ENCODE measurements at regions not wholly inside any gene's neighbourhood (a gene's known extent, or its start where the extent isn't known, plus 50 kb on each side); places are given as distances from the start of the nearest gene placed in this dataset.

- no peak for DNase-seq (ENCODE audit: low read depth)
- no peak overlapping the region for H3K4me3 ChIP-seq (ENCODE audit: low read depth, low read length)
- no peak for TF ChIP-seq CTCF (IDR thresholded peaks at IDR 0.05; ENCODE audit: insufficient read depth, low read length, poor library complexity, severe bottlenecking)
- H3K27me3 ChIP-seq (ENCODE audit: control insufficient read depth, insufficient read depth, low read length): no peaks in the 10 kb centered on the region
- H3K36me3 ChIP-seq (ENCODE audit: control insufficient read depth, insufficient read depth, low read length): no peaks in the 10 kb centered on the region
Measured at GRCh38 chr6:51464956-51465355, 622.5 kb downstream of the PKHD1 start.

- Histone ChIP-seq H3K27me3 (ENCODE audit: control insufficient read depth, insufficient read depth, low read length) (no peaks in the 10 kb centered on the region), H3K36me3 (ENCODE audit: control insufficient read depth, insufficient read depth, low read length) (no peaks in the 10 kb centered on the region), H3K4me3 (ENCODE audit: low read depth, low read length) (no peak overlapping the region)
- DNase-seq (ENCODE audit: low read depth): no peak
- TF ChIP-seq CTCF (IDR thresholded peaks at IDR 0.05; ENCODE audit: insufficient read depth, low read length, poor library complexity, severe bottlenecking): no peak
Measured at GRCh38 chr6:51466427-51466826, 621.0 kb downstream of the PKHD1 start.

- no peaks in the 10 kb centered on the region for H3K27me3 ChIP-seq (ENCODE audit: control insufficient read depth, insufficient read depth, low read length)
- no peak overlapping the region for H3K4me3 ChIP-seq (ENCODE audit: low read depth, low read length)
- H3K36me3 ChIP-seq (ENCODE audit: control insufficient read depth, insufficient read depth, low read length): no peaks in the 10 kb centered on the region
- no peak for DNase-seq (ENCODE audit: low read depth)
- no peak for TF ChIP-seq CTCF (IDR thresholded peaks at IDR 0.05; ENCODE audit: insufficient read depth, low read length, poor library complexity, severe bottlenecking)
Measured at GRCh38 chr6:51467231-51467952, 620.0 kb downstream of the PKHD1 start.

GRCh38 chr6:51468704-51469103 lies 618.7 kb downstream of the PKHD1 start:
- TF ChIP-seq CTCF (IDR thresholded peaks at IDR 0.05; ENCODE audit: insufficient read depth, low read length, poor library complexity, severe bottlenecking): no peak
- H3K36me3 ChIP-seq (ENCODE audit: control insufficient read depth, insufficient read depth, low read length): no peaks in the 10 kb centered on the region
- DNase-seq (ENCODE audit: low read depth): no peak
- no peak overlapping the region for H3K4me3 ChIP-seq (ENCODE audit: low read depth, low read length)
- no peaks in the 10 kb centered on the region for H3K27me3 ChIP-seq (ENCODE audit: control insufficient read depth, insufficient read depth, low read length)

- Histone ChIP-seq H3K4me3 (ENCODE audit: low read depth, low read length) (no peak overlapping the region), H3K27me3 (ENCODE audit: control insufficient read depth, insufficient read depth, low read length) (no peaks in the 10 kb centered on the region)
- no peak for TF ChIP-seq CTCF (IDR thresholded peaks at IDR 0.05; ENCODE audit: insufficient read depth, low read length, poor library complexity, severe bottlenecking)
Measured at GRCh38 chr6:51472745-51473487, 614.5 kb downstream of the PKHD1 start.

More at GRCh38 chr6:51472745-51473487, 614.5 kb downstream of the PKHD1 start:
- no peaks in the 10 kb centered on the region for H3K36me3 ChIP-seq (ENCODE audit: control insufficient read depth, insufficient read depth, low read length)
- DNase-seq (ENCODE audit: low read depth): peak; percentile 28
